Gastrocnemius medialis (tissue), 4 donors: ENCODE measurements at regions not wholly inside any gene's neighbourhood (a gene's known extent, or its start where the extent isn't known, plus 50 kb on each side); places are given as distances from the start of the nearest gene placed in this dataset.

ENCODE experiments used
- CTCF ChIP-seq, 5 experiments: fragments of 450-650 bp in 3 of 5; fragments of 200-600 bp in 2 of 5; sonication (generic) in 2 of 5; IDR thresholded peaks in 4 of 5; conservative IDR thresholded peaks in 1 of 5; 1 replicate in 4 of 5; 2 replicates in 1 of 5; pipeline ENCODE4 v1.5.1; 2016 to 2019; ENCODE audit warnings: antibody characterized with exemption in 5 of 5, mild to moderate bottlenecking in 3 of 5, moderate library complexity in 3 of 5
- POLR2A ChIP-seq, 2 donors: fragments of 450-650 bp; IDR thresholded peaks; one replicate each; pipeline ENCODE4 v1.6.1; 2017; ENCODE audit warnings: antibody characterized with exemption in 2 of 2, mild to moderate bottlenecking in 2 of 2, moderate library complexity in 2 of 2

GRCh38 chr6:97885828-97886227 lies 602.8 kb upstream of the MMS22L start:
- TF ChIP-seq CTCF (IDR thresholded peaks at IDR 0.05 in 4 of 5, conservative IDR thresholded peaks at IDR 0.05 in 1 of 5) (no peak), POLR2A (IDR thresholded peaks at IDR 0.05) (no peak)
